ENCODE measurements at regions not wholly inside any gene's neighbourhood (a gene's known extent, or its start where the extent isn't known, plus 50 kb on each side); places are given as distances from the start of the nearest gene placed in this dataset.
"Not testable (repeated sequence)": the region's sequence is repeated elsewhere in the genome, so short reads cannot be mapped to it uniquely, and the experiment has no call there.

DNA sequence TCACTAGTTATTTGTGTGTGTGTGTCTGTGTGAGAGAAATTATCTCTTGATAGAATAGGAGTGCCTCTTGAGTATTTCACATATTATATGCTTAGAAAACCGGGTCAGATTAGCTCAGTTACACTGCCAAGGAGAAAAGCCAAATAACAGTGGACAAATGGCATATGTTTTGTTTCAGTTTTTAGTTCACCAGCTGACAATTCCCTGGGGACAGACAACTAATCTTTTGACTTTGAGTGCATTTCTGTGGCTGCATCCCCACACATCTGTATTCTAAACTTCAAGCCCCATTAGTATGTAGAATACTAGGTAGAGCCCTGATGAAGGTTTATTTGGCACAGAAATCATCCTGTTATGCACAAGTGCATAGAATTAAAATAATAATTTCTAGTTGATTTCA lies 227.7 kb upstream of the CNTN3 start:
- no peak overlapping the region for H3K4me3 ChIP-seq (ENCODE audit: control insufficient read depth, low read depth, low read length)
- TF ChIP-seq, protein P1, sequence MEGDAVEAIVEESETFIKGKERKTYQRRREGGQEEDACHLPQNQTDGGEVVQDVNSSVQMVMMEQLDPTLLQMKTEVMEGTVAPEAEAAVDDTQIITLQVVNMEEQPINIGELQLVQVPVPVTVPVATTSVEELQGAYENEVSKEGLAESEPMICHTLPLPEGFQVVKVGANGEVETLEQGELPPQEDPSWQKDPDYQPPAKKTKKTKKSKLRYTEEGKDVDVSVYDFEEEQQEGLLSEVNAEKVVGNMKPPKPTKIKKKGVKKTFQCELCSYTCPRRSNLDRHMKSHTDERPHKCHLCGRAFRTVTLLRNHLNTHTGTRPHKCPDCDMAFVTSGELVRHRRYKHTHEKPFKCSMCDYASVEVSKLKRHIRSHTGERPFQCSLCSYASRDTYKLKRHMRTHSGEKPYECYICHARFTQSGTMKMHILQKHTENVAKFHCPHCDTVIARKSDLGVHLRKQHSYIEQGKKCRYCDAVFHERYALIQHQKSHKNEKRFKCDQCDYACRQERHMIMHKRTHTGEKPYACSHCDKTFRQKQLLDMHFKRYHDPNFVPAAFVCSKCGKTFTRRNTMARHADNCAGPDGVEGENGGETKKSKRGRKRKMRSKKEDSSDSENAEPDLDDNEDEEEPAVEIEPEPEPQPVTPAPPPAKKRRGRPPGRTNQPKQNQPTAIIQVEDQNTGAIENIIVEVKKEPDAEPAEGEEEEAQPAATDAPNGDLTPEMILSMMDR (conservative IDR thresholded peaks at IDR 0.05; ENCODE audit: control insufficient read depth, insufficient read depth, low read depth, low read length): no peak
- no peak for DNase-seq (ENCODE audit: low read depth)

DNA sequence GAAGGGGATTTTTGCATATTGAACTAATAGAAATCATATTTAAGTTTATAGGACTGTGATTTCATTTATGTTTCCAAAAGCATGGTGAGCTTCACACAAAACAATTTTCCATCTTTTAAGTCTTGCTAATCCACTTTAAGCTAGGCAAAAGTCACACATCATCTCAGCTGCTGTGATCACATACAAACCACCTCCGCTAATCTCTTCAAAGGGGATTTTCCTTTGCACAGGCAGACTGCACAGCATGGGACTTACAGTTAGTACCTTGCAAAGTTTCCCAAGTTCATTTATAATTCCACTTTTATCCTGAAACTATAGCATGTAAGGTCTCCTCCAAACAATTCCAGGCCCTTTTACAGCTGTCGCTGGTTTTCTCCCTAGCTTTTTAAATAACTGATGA lies 225.1 kb upstream of the CNTN3 start:
- DNase-seq (ENCODE audit: low read depth): no peak
- H3K4me3 ChIP-seq (ENCODE audit: control insufficient read depth, low read depth, low read length): no peak overlapping the region
- TF ChIP-seq, protein P1 (conservative IDR thresholded peaks at IDR 0.05; ENCODE audit: control insufficient read depth, insufficient read depth, low read depth, low read length): no peak

DNA sequence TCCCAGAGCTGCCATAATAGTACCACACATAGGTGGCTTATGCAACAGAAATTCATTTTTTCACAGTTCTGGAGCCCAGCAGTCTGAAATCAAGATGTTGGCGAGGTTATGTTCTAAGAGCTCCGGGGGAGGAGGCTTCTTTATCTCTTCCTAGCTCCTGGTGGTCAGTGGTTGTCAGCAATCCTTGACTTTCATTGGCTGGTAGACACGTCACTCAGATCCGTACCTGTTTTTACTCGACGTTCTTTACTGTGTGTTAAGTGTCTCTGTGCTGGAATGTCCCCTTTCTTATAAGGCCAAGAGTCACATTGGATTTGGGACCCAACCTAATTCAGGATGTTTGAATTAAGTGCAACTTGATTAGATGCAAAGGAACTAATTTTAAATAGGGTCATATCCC lies 218.5 kb upstream of the CNTN3 start:
- no peak for DNase-seq (ENCODE audit: low read depth)
- no peak overlapping the region for H3K4me3 ChIP-seq (ENCODE audit: control insufficient read depth, low read depth, low read length)
- TF ChIP-seq, protein P1 (conservative IDR thresholded peaks at IDR 0.05; ENCODE audit: control insufficient read depth, insufficient read depth, low read depth, low read length): no peak

DNA sequence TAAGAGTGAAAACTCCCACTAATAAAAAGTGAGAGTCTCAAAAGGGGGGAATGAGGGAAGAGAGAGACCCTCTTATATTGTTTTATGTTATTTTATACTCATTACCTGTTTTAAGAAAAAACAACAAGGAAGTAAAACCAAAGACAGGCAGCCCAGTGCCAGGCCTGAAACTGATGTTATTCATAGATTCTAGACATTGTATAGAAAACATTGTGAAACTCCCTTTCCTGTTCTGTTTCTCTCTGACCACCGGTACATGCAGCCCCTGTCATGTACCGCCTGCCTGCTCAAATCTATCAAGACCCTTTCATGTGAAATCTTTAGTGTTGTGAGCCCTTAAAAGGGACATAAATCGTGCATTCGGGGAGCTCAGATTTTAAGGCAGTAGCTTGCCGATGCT lies 216.4 kb upstream of the CNTN3 start:
- not testable (repeated sequence) for H3K4me3 ChIP-seq (ENCODE audit: control insufficient read depth, low read depth, low read length)

DNA sequence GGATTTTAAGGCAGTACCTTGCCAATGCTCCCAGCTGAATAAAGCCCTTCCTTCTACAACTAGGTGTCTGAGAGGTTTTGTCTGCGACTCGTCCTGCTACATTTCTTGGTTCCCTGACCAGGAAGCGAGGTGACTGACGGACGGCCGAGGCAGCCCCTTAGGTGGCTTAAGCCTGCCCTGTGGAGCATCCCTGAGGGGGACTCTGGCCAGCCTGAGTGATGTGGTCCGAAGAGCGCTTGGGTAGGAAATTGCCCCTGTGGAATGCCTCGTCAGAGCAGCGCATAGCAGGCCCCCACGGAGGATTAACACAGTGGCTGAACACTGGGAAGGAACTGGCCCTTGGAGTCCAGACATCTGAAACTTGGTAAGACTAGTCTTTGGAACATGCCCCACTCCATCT lies 210.9 kb upstream of the CNTN3 start:
- not testable (repeated sequence) for H3K4me3 ChIP-seq (ENCODE audit: control insufficient read depth, low read depth, low read length); DNase-seq (ENCODE audit: low read depth)

More for the DNA sequence above, 216.4 kb upstream of the CNTN3 start:
- DNase-seq (ENCODE audit: low read depth): not testable (repeated sequence)

DNA sequence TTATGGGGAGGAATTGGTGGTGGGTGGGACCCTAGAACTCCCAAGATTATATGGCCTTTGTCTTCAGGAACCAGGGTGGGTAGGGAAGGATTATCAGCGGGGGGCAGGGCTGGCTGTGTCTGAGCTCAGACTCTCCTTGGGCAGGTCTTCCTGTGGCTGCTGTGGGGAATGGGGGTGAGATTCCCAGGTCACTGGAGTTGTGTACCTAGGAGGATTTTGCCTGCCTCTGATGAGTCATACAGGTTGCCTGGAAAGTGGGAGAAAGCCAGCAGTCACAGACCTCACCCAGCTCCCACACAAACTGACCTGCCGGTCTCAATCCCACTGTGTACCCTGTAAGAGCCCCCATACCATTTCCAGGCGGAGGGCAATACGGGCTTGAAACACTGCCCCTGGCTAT lies 209.9 kb upstream of the CNTN3 start:
- no peak for DNase-seq (ENCODE audit: low read depth)
- H3K4me3 ChIP-seq (ENCODE audit: control insufficient read depth, low read depth, low read length): no peak overlapping the region
- TF ChIP-seq, protein P1 (conservative IDR thresholded peaks at IDR 0.05; ENCODE audit: control insufficient read depth, insufficient read depth, low read depth, low read length): no peak

DNA sequence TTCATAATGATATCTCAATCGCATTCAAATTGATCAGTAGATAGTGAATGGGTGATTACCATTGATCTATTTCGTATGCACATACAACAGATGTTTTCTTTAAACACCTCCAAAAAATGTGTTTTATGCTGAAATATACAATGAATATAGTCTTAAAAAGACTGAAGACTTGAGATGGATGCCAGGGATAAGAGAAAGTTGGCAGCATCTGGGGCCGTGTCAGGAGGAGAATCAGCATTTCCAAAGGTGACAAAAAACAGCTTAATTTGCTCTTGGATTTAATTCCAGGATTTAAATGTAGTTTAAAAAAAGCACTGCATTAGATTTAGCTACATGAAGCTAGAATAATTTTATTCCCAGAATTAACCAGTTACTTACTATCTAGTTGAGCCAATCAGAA lies 199.7 kb upstream of the CNTN3 start:
- TF ChIP-seq, protein P1 (conservative IDR thresholded peaks at IDR 0.05; ENCODE audit: control insufficient read depth, insufficient read depth, low read depth, low read length): no peak
- no peak for DNase-seq (ENCODE audit: low read depth)

DNA sequence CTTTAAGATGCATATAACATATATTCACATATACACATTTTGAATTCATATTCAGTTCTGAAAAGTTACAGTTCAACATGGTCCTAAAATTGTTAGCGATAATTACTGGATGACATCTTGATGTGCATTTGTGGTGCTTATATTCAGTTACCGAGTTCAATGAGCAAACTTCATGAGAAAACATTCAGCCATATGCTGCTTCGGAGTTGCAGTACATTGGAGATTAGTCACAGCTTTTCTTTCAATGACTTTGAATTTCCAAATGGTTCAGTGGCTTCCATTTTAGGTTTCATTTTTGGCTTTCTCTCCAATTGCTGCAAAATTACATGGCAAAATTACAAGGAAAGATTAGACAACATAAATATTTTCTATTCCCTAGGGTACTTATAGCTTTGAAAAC lies 198.3 kb upstream of the CNTN3 start:
- no peak overlapping the region for H3K4me3 ChIP-seq (ENCODE audit: control insufficient read depth, low read depth, low read length)
- TF ChIP-seq, protein P1 (conservative IDR thresholded peaks at IDR 0.05; ENCODE audit: control insufficient read depth, insufficient read depth, low read depth, low read length): no peak
- DNase-seq (ENCODE audit: low read depth): no peak

More for the DNA sequence above, 199.7 kb upstream of the CNTN3 start:
- no peak overlapping the region for H3K4me3 ChIP-seq (ENCODE audit: control insufficient read depth, low read depth, low read length)

Data from fibroblast of mammary gland (primary cell).